GM23338 (cell line): ENCODE measurements at regions not wholly inside any gene's neighbourhood (a gene's known extent, or its start where the extent isn't known, plus 50 kb on each side); places are given as distances from the start of the nearest gene placed in this dataset.

Experiments used
- ATAC-seq: fragments of 200-7000 bp; cut with Tn5 transposase; 3 replicates; pipeline ENCODE4 v1.9.1; 2020
- DNase-seq: peaks from one replicate; pipeline ENCODE4 v3.0.0-alpha.2; 2015; ENCODE audit warnings: low spot score
- H2AFZ ChIP-seq: fragments of 200-600 bp; sonication (generic); 2 replicates; pipeline ENCODE4 v1.8.0; 2016; ENCODE audit warnings: antibody characterized with exemption, mild to moderate bottlenecking, moderate library complexity
- H3F3A ChIP-seq: fragments of 200-600 bp; sonication (generic); replicated peaks from 2 replicates; pipeline ENCODE4 v1.8.0; 2017; ENCODE audit warnings: antibody characterized with exemption, mixed run types, low read depth
- H3K27ac ChIP-seq: fragments of 200-600 bp; sonication (generic); 2 replicates; pipeline ENCODE4 v1.6.1; 2016; ENCODE audit warnings: low read depth
- H3K27me3 ChIP-seq: fragments of 200-600 bp; sonication (generic); 2 replicates; pipeline ENCODE4 v1.8.0; 2016; ENCODE audit warnings: mild to moderate bottlenecking, mixed run types, moderate library complexity; ENCODE audit not compliant: insufficient read depth
- H3K36me3 ChIP-seq: fragments of 200-600 bp; sonication (generic); 2 replicates; pipeline ENCODE4 v1.8.0; 2016; ENCODE audit warnings: mild to moderate bottlenecking; ENCODE audit not compliant: insufficient read depth
- H3K4me1 ChIP-seq: fragments of 200-600 bp; sonication (generic); 2 replicates; pipeline ENCODE4 v1.8.0; 2016; ENCODE audit warnings: mild to moderate bottlenecking, moderate library complexity; ENCODE audit not compliant: insufficient read depth
- H3K4me2 ChIP-seq: fragments of 200-600 bp; sonication (generic); 2 replicates; pipeline ENCODE4 v1.7.1; 2017; ENCODE audit warnings: mixed run types
- H3K4me3 ChIP-seq: fragments of 200-600 bp; sonication (generic); 2 replicates; pipeline ENCODE4 v1.6.1; 2016; ENCODE audit warnings: mixed run types
- H3K79me2 ChIP-seq: fragments of 200-600 bp; sonication (generic); replicated peaks from 2 replicates; pipeline ENCODE4 v1.8.0; 2017; ENCODE audit warnings: mild to moderate bottlenecking; ENCODE audit not compliant: insufficient read depth
- H3K9me2 ChIP-seq: fragments of 200-600 bp; sonication (generic); 2 replicates; pipeline ENCODE4 v1.8.0; 2017; ENCODE audit not compliant: insufficient read depth
- H4K20me1 ChIP-seq: fragments of 200-600 bp; sonication (generic); replicated peaks from 2 replicates; pipeline ENCODE4 v1.8.0; 2017; ENCODE audit warnings: mild to moderate bottlenecking; ENCODE audit not compliant: insufficient read depth
- H3K27ac Mint-ChIP-seq: 2 replicates; pipeline ENCODE4 v1.8.0; 2020; ENCODE audit warnings: inconsistent platforms, mild to moderate bottlenecking, moderate library complexity, mixed read lengths
- H3K27me3 Mint-ChIP-seq: 3 replicates; pipeline ENCODE4 v1.8.0; 2022; ENCODE audit warnings: low read depth, mild to moderate bottlenecking, moderate library complexity, mixed read lengths, inconsistent platforms; ENCODE audit not compliant: insufficient read depth, poor library complexity
- H3K36me3 Mint-ChIP-seq: 3 replicates; pipeline ENCODE4 v1.8.0; 2021; ENCODE audit warnings: low read depth, mild to moderate bottlenecking, inconsistent platforms, moderate library complexity, mixed read lengths
- H3K4me1 Mint-ChIP-seq: 3 replicates; pipeline ENCODE4 v1.8.0; 2020; ENCODE audit warnings: mild to moderate bottlenecking, inconsistent platforms, mixed read lengths
- H3K4me3 Mint-ChIP-seq: 3 replicates; pipeline ENCODE4 v1.8.0; 2021; ENCODE audit warnings: moderate library complexity, mild to moderate bottlenecking, inconsistent platforms, mixed read lengths
- H3K9me3 Mint-ChIP-seq: 3 replicates; pipeline ENCODE4 v1.8.0; 2020; ENCODE audit warnings: moderate library complexity, mild to moderate bottlenecking, inconsistent platforms, mixed read lengths
- CREB1 ChIP-seq: fragments of 250-450 bp; sonication (Bioruptor Pico); IDR thresholded peaks from 2 replicates; pipeline ENCODE4 v1.5.0; 2020; ENCODE audit warnings: low read depth, mild to moderate bottlenecking, moderate library complexity
- CTCF ChIP-seq, 2 experiments: fragments of 200-600 bp in 1 of 2; sonication (generic) in 1 of 2; conservative IDR thresholded peaks; 2 replicates each; pipeline versions ENCODE4 v1.5.1 to v1.6.1; 2016 to 2017; ENCODE audit warnings: antibody characterized with exemption in 2 of 2, low read depth in 2 of 2, mild to moderate bottlenecking in 2 of 2, moderate library complexity in 1 of 2
- ETS1 ChIP-seq: IDR thresholded peaks from 2 replicates; pipeline ENCODE4 v1.6.1; 2016; ENCODE audit warnings: antibody characterized with exemption
- EZH2 ChIP-seq: fragments of 200-600 bp; sonication (generic); IDR thresholded peaks from one replicate; pipeline ENCODE4 v1.8.0; 2017; ENCODE audit warnings: antibody characterized with exemption, mild to moderate bottlenecking, low read depth; ENCODE audit not compliant: unreplicated experiment
- EZH2phosphoT487 ChIP-seq: fragments of 200-600 bp; sonication (generic); IDR thresholded peaks from one replicate; pipeline ENCODE4 v1.8.1; 2018; ENCODE audit warnings: antibody characterized with exemption; ENCODE audit not compliant: unreplicated experiment
- JUNB ChIP-seq: IDR thresholded peaks from one replicate; pipeline ENCODE4 v1.6.1; 2016; ENCODE audit warnings: antibody characterized with exemption; ENCODE audit not compliant: unreplicated experiment
- NANOG ChIP-seq: IDR thresholded peaks from 2 replicates; pipeline ENCODE4 v1.6.1; 2016; ENCODE audit warnings: antibody characterized with exemption, borderline replicate concordance
- POLR2AphosphoS5 ChIP-seq: IDR thresholded peaks from 2 replicates; pipeline ENCODE4 v1.6.1; 2016; ENCODE audit warnings: antibody characterized with exemption, low read depth
- REST ChIP-seq: IDR thresholded peaks from one replicate; pipeline ENCODE4 v1.6.1; 2018; ENCODE audit warnings: antibody characterized with exemption; ENCODE audit not compliant: unreplicated experiment
- STAT1 ChIP-seq: IDR thresholded peaks from one replicate; pipeline ENCODE4 v1.6.1; 2016; ENCODE audit warnings: antibody characterized with exemption; ENCODE audit not compliant: unreplicated experiment
- ZNF114 ChIP-seq: fragments of 250-450 bp; sonication (Bioruptor Pico); IDR thresholded peaks from 2 replicates; pipeline ENCODE4 v1.5.0; 2020; ENCODE audit warnings: mild to moderate bottlenecking, moderate library complexity
- ZNF331 ChIP-seq: fragments of 250-450 bp; sonication (Bioruptor Pico); IDR thresholded peaks from 2 replicates; pipeline ENCODE4 v1.5.0; 2020; ENCODE audit warnings: low read depth, mild to moderate bottlenecking, moderate library complexity
- ZNF462 ChIP-seq: fragments of 250-450 bp; sonication (Bioruptor Pico); IDR thresholded peaks from 2 replicates; pipeline ENCODE4 v1.5.0; 2020; ENCODE audit warnings: mild to moderate bottlenecking, moderate library complexity

- Histone ChIP-seq H3K27ac (no peak overlapping the region), H3K9me2 (no peaks in the 10 kb centered on the region; the same call in 1 of the 2 replicates), H2AFZ (no peak overlapping the region), H3K79me2 (no peaks in the 10 kb centered on the region), H3K27me3 (no peaks in the 10 kb centered on the region), H3K4me1 (no peaks in the 10 kb centered on the region), H3K4me3 (no peak overlapping the region), H3K36me3 (no peaks in the 10 kb centered on the region), H4K20me1 (no peaks in the 10 kb centered on the region), H3K4me2 (no peak overlapping the region), H3F3A (no peaks in the 10 kb centered on the region)
- Mint-ChIP-seq H3K36me3 (no peaks in the 10 kb centered on the region), H3K27ac (no peak overlapping the region), H3K9me3 (no peaks in the 10 kb centered on the region), H3K4me3 (no peak overlapping the region), H3K4me1 (no peaks in the 10 kb centered on the region), H3K27me3 (peaks cover 2% of the 10 kb centered on the region)
- TF ChIP-seq JUNB = no peak
- TF ChIP-seq STAT1 = no peak
- no peak for TF ChIP-seq EZH2
- no peak for TF ChIP-seq CTCF (conservative IDR thresholded peaks at IDR 0.05; ENCODE audit: low read depth in 2 of 2)
- TF ChIP-seq EZH2phosphoT487 = no peak
- no peak for TF ChIP-seq ZNF462 (CRISPR knock-in tag)
- no peak for TF ChIP-seq ZNF114 (CRISPR knock-in tag)
- no peak for TF ChIP-seq REST
- TF ChIP-seq CREB1 (CRISPR knock-in tag) = no peak
- no peak for TF ChIP-seq ETS1
- TF ChIP-seq POLR2AphosphoS5 = no peak
- no peak for TF ChIP-seq NANOG
- no peak for TF ChIP-seq ZNF331
- no peak for ATAC-seq
- DNase-seq = no peak
Observed at GRCh38 chr3:177948716-177949425, 587.4 kb upstream of the KCNMB2 start.
